ENCODE measurements at regions not wholly inside any gene's neighbourhood (a gene's known extent, or its start where the extent isn't known, plus 50 kb on each side); places are given as distances from the start of the nearest gene placed in this dataset.
"Not testable (repeated sequence)": the region's sequence is repeated elsewhere in the genome, so short reads cannot be mapped to it uniquely, and the experiment has no call there.

DNA sequence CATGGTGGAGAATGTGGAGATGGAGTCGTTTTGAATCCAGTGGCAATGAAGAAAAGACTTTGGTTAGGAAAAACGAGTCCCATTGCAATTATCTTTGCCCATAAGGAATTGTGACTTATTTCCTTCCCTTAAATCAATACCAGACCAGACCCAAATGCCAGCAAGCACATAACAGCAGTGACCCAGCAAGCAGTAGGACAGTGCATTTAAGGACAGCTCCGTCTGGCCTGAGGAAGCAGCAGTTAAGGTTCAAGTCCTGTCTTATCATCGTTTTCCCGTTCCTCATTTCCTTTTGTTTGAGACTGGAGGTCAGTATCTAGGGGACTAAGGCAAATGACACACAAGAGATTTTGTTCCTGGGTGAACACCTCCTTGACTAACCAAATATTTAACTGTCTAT lies 74.6 kb upstream of the FAM20A start:
- DNase-seq (no peak), ATAC-seq (no peak)
- intact Hi-C loops (cut with DNase I, micrococcal nuclease): no loop called here
- Histone ChIP-seq H3K4me3 (no peak overlapping the region), H3K4me1 (ENCODE audit: low read depth) (no peaks in the 10 kb centered on the region), H3K36me3 (ENCODE audit: low read depth) (no peaks in the 10 kb centered on the region), H3K9me3 (no peaks in the 10 kb centered on the region)
- TF ChIP-seq, protein P1, sequence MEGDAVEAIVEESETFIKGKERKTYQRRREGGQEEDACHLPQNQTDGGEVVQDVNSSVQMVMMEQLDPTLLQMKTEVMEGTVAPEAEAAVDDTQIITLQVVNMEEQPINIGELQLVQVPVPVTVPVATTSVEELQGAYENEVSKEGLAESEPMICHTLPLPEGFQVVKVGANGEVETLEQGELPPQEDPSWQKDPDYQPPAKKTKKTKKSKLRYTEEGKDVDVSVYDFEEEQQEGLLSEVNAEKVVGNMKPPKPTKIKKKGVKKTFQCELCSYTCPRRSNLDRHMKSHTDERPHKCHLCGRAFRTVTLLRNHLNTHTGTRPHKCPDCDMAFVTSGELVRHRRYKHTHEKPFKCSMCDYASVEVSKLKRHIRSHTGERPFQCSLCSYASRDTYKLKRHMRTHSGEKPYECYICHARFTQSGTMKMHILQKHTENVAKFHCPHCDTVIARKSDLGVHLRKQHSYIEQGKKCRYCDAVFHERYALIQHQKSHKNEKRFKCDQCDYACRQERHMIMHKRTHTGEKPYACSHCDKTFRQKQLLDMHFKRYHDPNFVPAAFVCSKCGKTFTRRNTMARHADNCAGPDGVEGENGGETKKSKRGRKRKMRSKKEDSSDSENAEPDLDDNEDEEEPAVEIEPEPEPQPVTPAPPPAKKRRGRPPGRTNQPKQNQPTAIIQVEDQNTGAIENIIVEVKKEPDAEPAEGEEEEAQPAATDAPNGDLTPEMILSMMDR (IDR thresholded peaks at IDR 0.05): no peak

DNA sequence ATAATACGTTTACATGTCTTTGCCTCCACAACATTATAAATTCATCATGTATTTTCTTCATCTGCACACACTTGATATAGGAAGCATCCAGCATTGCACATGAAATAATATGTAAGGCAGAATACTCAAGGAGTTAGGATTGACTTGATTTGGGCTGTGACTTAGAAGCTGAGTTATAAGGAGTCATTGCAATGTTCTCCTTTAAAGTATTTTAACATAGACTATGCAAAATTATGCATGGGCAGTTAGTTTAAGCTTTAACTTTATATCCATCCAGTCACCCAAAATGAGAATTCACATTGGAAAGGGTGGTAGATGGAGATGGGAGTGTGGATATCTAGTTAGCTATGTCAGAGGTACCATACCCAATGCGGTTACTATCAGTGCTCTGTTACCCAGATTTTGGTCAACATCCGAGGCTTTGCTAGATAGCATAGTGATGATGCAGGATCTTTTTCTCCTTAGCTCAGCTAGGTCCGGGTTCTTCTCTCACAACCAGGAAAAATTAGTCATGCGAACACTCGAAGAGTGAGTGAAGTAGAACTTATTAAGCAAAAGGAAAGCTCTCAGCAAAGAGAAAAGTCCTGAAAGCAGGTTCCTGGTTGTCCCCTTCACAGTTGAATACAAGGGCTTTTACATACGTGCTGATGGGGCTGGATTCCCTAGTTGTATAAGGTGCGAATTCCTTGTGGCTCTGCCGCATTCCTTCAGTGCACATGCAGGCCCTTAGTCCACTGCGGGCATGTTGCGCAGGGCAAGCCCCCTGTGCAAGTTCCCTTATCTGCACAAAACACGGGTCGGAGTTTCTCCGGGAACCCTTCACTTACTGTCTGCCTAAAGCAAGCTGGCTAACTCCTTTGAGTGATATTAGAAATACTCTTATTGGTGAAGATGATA lies 73.1 kb upstream of the FAM20A start:
- ATAC-seq (no peak), DNase-seq (no peak)
- H3K4me1 ChIP-seq (ENCODE audit: low read depth): no peaks in the 10 kb centered on the region
- no peaks in the 10 kb centered on the region for H3K9me3 ChIP-seq
- intact Hi-C loops (cut with DNase I, micrococcal nuclease): no loop called here
- no peaks in the 10 kb centered on the region for H3K36me3 ChIP-seq (ENCODE audit: low read depth)
- TF ChIP-seq, protein P1 (IDR thresholded peaks at IDR 0.05): no peak
- H3K4me3 ChIP-seq: no peak overlapping the region

DNA sequence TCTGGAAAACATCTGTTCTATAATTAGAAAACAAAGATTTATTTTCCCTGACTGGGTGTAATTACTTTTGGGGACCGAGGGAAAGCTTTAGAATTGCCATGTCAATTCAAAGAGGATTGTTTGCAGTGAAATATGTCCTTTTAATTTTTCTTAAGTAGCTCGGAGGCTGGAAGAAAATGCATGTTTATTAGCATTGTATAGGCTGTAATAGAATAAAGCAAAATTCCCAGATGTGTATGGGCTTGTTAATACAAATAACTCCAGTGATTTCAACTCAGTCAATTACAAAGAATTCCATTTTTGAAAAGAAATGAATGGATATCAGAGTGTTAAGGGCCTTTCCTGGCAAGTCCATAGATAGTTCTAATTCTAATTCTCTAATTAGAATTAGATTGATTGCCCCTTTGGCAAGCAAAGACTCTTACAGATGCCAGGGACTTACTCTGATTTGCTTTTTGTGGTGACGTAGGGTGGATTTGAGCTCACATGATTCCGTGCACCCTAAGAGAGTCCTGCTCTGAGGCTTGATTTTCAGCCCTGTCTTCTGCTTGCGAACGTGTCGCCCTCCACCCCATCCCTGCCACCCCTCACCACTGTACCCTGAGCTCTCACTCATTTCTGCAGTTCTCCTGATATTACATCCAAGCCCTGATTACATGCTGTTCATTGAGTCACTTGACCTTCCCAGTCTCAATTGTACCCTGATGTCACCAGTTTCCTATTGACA lies 70.0 kb upstream of the FAM20A start:
- intact Hi-C loops (cut with DNase I, micrococcal nuclease): no loop called here
- Histone ChIP-seq H3K4me3 (no peak overlapping the region), H3K36me3 (ENCODE audit: low read depth) (no peaks in the 10 kb centered on the region), H3K4me1 (ENCODE audit: low read depth) (no peaks in the 10 kb centered on the region), H3K9me3 (no peaks in the 10 kb centered on the region)
- ATAC-seq (no peak), DNase-seq (no peak)
- TF ChIP-seq, protein P1 (IDR thresholded peaks at IDR 0.05): no peak

DNA sequence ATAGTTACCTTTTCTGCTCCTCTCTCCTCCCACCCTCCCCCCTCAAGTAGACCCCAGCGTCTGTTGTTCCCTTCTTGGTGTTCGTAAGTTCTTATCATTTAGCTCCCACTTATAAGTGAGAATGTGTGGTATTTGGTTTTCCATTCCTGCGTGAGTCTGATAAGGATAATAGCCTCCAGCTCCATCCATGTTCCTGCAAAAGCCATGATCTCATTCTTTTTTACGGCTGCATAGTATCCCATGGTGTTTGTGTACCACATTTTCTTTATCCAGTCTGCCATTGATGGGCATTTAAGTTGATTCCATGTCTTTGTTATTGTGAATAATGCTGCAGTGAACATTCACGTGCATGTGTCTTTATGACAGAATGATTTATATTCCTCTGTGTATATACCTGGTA lies 65.3 kb upstream of the FAM20A start:
- DNase-seq; H3K4me3 ChIP-seq; ATAC-seq; H3K4me1 ChIP-seq (ENCODE audit: low read depth); H3K9me3 ChIP-seq; intact Hi-C loops (cut with DNase I, micrococcal nuclease); H3K36me3 ChIP-seq (ENCODE audit: low read depth): not testable (repeated sequence)

DNA sequence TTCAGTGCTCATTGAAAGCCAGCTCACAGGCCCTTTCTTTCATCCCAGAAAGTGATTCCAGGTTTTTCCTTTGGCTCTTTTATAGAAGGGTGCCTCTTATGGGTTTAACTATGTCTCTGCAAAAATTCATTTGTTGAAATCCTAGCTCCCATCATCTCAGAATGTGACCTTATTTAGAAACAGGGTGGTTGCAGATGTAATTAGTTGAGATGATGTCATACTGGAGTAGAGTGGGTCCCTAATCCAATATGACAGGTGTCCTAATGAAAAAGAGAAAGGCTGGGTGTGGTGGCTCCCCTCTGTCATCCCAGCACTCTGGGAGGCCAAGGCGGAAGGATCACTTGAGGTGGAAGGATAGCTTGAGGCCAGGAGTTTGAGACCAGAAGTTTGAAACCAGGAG lies 64.2 kb upstream of the FAM20A start:
- Histone ChIP-seq H3K36me3 (ENCODE audit: low read depth) (no peaks in the 10 kb centered on the region), H3K9me3 (no peaks in the 10 kb centered on the region), H3K4me3 (no peak overlapping the region), H3K4me1 (ENCODE audit: low read depth) (no peaks in the 10 kb centered on the region)
- TF ChIP-seq, protein P1 (IDR thresholded peaks at IDR 0.05): no peak
- intact Hi-C loops (cut with DNase I, micrococcal nuclease): no loop called here
- DNase-seq (no peak), ATAC-seq (no peak)

DNA sequence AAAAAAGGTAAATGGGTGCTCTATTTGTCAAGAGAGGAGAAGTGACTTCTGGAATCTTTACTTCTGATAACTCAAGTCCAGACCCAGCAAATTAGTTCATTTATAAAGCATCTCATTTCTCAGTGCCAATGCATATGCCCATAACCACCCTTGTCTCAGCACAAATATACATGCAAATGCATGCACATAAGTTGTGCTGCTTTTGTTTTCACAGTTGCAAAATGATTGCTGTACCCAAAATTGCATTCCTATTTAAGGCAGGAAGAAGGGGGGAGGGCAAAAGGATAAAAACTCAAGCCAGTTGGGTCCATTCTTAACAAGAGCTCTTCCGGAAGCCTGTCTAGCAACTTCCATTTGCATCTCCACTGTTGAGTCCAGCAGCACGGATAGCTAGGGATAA lies 61.3 kb upstream of the FAM20A start:
- TF ChIP-seq, protein P1 (IDR thresholded peaks at IDR 0.05): no peak
- no peak for DNase-seq
- no peak overlapping the region for H3K4me3 ChIP-seq
- no peaks in the 10 kb centered on the region for H3K36me3 ChIP-seq (ENCODE audit: low read depth)
- no peak for ATAC-seq
- H3K4me1 ChIP-seq (ENCODE audit: low read depth): no peaks in the 10 kb centered on the region
- intact Hi-C loops (cut with DNase I, micrococcal nuclease): no loop called here
- H3K9me3 ChIP-seq: no peaks in the 10 kb centered on the region

All from mucosa of descending colon (tissue), 3 donors.